Central memory CD8-positive, alpha-beta T cell (primary cell): ENCODE measurements at regions not wholly inside any gene's neighbourhood (a gene's known extent, or its start where the extent isn't known, plus 50 kb on each side); places are given as distances from the start of the nearest gene placed in this dataset.
"Not testable (repeated sequence)": the region's sequence is repeated elsewhere in the genome, so short reads cannot be mapped to it uniquely, and the experiment has no call there.

ENCODE experiments used
- ATAC-seq: fragments of 150-1000 bp; cut with Tn5 transposase; replicated peaks from 2 replicates; pipeline ENCODE4 v1.10.0; 2022; ENCODE audit warnings: mild to moderate bottlenecking, moderate FRiP score, moderate number of reproducible peaks; ENCODE audit not compliant: poor library complexity, severe bottlenecking; ENCODE audit errors: extremely low read depth
- DNase-seq, 2 donors: peaks; one replicate each; pipeline ENCODE4 v3.0.0; 2021; ENCODE audit warnings: low spot score in 2 of 2
- H3K27ac Mint-ChIP-seq: one replicate; pipeline ENCODE4 v1.8.0; 2022; ENCODE audit warnings: low read depth, mild to moderate bottlenecking, moderate library complexity, mixed read lengths
- H3K27me3 Mint-ChIP-seq: one replicate; pipeline ENCODE4 v1.8.0; 2022; ENCODE audit warnings: mixed read lengths
- H3K36me3 Mint-ChIP-seq: one replicate; pipeline ENCODE4 v1.8.0; 2022; ENCODE audit warnings: mild to moderate bottlenecking, moderate library complexity, mixed read lengths; ENCODE audit not compliant: insufficient read depth
- H3K4me1 Mint-ChIP-seq: one replicate; pipeline ENCODE4 v1.8.0; 2022; ENCODE audit warnings: mixed read lengths
- H3K4me3 Mint-ChIP-seq: one replicate; pipeline ENCODE4 v1.8.0; 2022; ENCODE audit warnings: mild to moderate bottlenecking, moderate library complexity, mixed read lengths
- H3K9me3 Mint-ChIP-seq: one replicate; pipeline ENCODE4 v1.8.0; 2022; ENCODE audit warnings: mixed read lengths

DNA sequence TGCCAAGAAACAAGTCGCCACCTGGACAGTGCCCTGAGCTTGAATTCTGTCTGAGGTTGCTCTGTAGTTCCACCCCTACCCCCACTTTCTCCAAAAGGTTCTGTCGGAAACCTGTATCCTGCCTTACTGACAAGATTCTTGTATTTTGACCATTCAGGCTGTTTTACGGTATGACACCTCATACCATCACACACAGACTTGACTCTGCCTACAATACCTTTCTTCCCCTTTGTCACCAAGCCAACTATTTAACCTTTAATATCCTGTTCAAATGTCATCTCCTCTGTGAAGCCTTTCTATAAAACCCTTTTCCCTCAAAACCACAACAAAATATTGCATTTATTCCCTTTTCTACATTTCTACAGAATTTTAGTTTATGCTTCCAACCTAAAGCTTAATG is 161.9 kb downstream of the VSIG4 start:
- Mint-ChIP-seq H3K4me3 (no peak overlapping the region), H3K9me3 (no peaks in the 10 kb centered on the region), H3K27me3 (no peaks in the 10 kb centered on the region), H3K27ac (no peak overlapping the region), H3K36me3 (no peaks in the 10 kb centered on the region), H3K4me1 (peaks cover 38% of the 10 kb centered on the region)
- no peak for ATAC-seq
- no peak for DNase-seq

GRCh38 chrX:65875614-65876013 is 164.3 kb downstream of the VSIG4 start:
- not testable (repeated sequence) for H3K27me3 Mint-ChIP-seq, H3K9me3 Mint-ChIP-seq, DNase-seq, H3K4me3 Mint-ChIP-seq, H3K27ac Mint-ChIP-seq, H3K36me3 Mint-ChIP-seq, ATAC-seq
- peaks cover 44% of the 10 kb centered on the region for H3K4me1 Mint-ChIP-seq

DNA sequence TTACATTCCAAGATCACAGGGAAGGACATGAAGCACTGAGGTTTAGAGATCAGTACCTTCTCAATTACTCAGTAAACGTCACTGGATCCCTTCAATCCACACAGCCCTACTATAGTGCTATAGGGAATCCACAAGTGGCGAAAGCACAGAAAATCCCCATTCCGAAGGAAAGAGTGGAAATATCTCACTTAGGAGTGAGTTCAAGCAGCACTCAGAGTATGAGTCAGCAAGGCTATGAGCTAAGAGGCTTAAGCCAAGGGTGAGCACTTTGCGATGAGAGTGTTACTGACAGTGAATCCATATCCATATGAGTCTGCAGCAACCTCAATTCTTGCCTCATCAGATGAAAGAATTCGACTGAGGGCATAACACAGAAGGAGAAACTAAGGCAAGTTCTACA is 165.1 kb downstream of the VSIG4 start:
- no peaks in the 10 kb centered on the region for H3K36me3 Mint-ChIP-seq
- no peaks in the 10 kb centered on the region for H3K9me3 Mint-ChIP-seq
- DNase-seq (no peak), ATAC-seq (no peak)
- no peaks in the 10 kb centered on the region for H3K27me3 Mint-ChIP-seq
- H3K4me1 Mint-ChIP-seq: peaks cover 44% of the 10 kb centered on the region
- no peak overlapping the region for H3K27ac Mint-ChIP-seq
- no peak overlapping the region for H3K4me3 Mint-ChIP-seq

GRCh38 chrX:65874110-65874509 is 165.8 kb downstream of the VSIG4 start:
- H3K36me3 Mint-ChIP-seq: no peaks in the 10 kb centered on the region
- peak overlapping the region; percentile 49 for H3K27ac Mint-ChIP-seq
- H3K9me3 Mint-ChIP-seq: no peaks in the 10 kb centered on the region
- no peak for DNase-seq
- H3K4me1 Mint-ChIP-seq: peaks cover 44% of the 10 kb centered on the region
- H3K27me3 Mint-ChIP-seq: no peaks in the 10 kb centered on the region
- ATAC-seq: no peak
- H3K4me3 Mint-ChIP-seq: peak overlapping the region; percentile 51

GRCh38 chrX:65873385-65873784 is 166.5 kb downstream of the VSIG4 start:
- no peaks in the 10 kb centered on the region for H3K36me3 Mint-ChIP-seq
- H3K4me3 Mint-ChIP-seq: peak overlapping the region; percentile 51
- peak overlapping the region; percentile 49 for H3K27ac Mint-ChIP-seq
- no peaks in the 10 kb centered on the region for H3K27me3 Mint-ChIP-seq
- H3K4me1 Mint-ChIP-seq: peaks cover 43% of the 10 kb centered on the region
- ATAC-seq: peak; percentile 32
- no peaks in the 10 kb centered on the region for H3K9me3 Mint-ChIP-seq
- no peak for DNase-seq

GRCh38 chrX:65871671-65872311 is 168.1 kb downstream of the VSIG4 start:
- no peak overlapping the region for H3K27ac Mint-ChIP-seq
- H3K36me3 Mint-ChIP-seq: no peaks in the 10 kb centered on the region
- peaks cover 37% of the 10 kb centered on the region for H3K4me1 Mint-ChIP-seq
- ATAC-seq: no peak
- no peaks in the 10 kb centered on the region for H3K27me3 Mint-ChIP-seq
- H3K9me3 Mint-ChIP-seq: no peaks in the 10 kb centered on the region
- DNase-seq: no peak
- H3K4me3 Mint-ChIP-seq: no peak overlapping the region

- peaks cover 44% of the 10 kb centered on the region for H3K4me1 Mint-ChIP-seq
- H3K9me3 Mint-ChIP-seq, H3K27ac Mint-ChIP-seq, ATAC-seq, H3K36me3 Mint-ChIP-seq, DNase-seq, H3K27me3 Mint-ChIP-seq, H3K4me3 Mint-ChIP-seq: not testable (repeated sequence)
These were observed 169.3 kb downstream of the VSIG4 start for GRCh38 chrX:65870544-65870943.

GRCh38 chrX:65866773-65867172 is 173.1 kb downstream of the VSIG4 start:
- no peak overlapping the region for H3K4me3 Mint-ChIP-seq
- ATAC-seq: no peak
- H3K27ac Mint-ChIP-seq: no peak overlapping the region
- no peaks in the 10 kb centered on the region for H3K9me3 Mint-ChIP-seq
- peaks cover 8% of the 10 kb centered on the region for H3K4me1 Mint-ChIP-seq
- H3K36me3 Mint-ChIP-seq: no peaks in the 10 kb centered on the region
- no peak for DNase-seq
- no peaks in the 10 kb centered on the region for H3K27me3 Mint-ChIP-seq

GRCh38 chrX:65866146-65866545 is 173.7 kb downstream of the VSIG4 start:
- H3K9me3 Mint-ChIP-seq: no peaks in the 10 kb centered on the region
- DNase-seq (peak in 1 of 2 donors; percentile 11), ATAC-seq (peak; percentile 83)
- H3K27me3 Mint-ChIP-seq: no peaks in the 10 kb centered on the region
- H3K27ac Mint-ChIP-seq: no peak overlapping the region
- no peak overlapping the region for H3K4me3 Mint-ChIP-seq
- peaks cover 8% of the 10 kb centered on the region for H3K4me1 Mint-ChIP-seq
- no peaks in the 10 kb centered on the region for H3K36me3 Mint-ChIP-seq

DNA sequence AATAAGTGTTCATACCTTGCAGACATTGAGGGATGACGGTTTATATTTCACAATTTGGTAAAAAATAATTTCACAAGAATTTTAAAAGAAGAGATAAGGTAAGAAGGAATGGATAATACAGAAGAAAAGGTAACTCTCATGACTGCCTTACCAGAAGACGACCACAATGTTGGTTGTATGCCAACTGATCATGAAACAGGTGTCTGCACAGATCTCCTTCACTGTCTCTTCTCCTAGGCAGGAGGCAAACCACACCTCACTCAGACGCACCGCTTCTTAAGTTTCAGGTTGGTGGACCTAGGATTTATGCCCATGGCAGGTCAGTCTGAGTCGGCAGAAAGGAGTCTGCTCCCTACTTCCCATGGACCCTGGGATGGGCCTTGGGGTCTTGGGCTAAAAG is 177.2 kb downstream of the VSIG4 start:
- Mint-ChIP-seq H3K9me3 (no peaks in the 10 kb centered on the region), H3K4me3 (no peak overlapping the region), H3K36me3 (no peaks in the 10 kb centered on the region), H3K4me1 (peaks cover 8% of the 10 kb centered on the region), H3K27ac (no peak overlapping the region), H3K27me3 (no peaks in the 10 kb centered on the region)
- DNase-seq: no peak
- no peak for ATAC-seq

DNA sequence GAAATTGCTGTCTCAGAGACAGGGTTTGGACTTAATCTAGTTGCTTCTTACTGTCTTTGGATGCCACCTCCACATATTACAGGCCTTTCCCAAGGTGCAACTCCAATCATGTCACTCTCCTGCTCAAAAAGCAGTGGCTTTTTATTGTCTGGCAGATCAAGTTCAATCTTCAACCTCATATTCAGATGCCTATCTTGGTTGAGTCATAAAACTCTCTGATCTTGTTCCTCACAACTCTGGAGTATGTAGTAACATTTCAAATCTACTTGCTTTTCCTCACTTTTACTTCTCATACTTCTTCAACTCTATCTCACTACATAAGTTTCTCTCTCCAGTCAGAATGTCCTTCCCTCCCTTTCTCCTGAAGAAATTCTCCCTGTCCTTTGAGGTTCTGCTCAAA is 180.6 kb downstream of the VSIG4 start:
- no peak for ATAC-seq
- Mint-ChIP-seq H3K27me3 (no peaks in the 10 kb centered on the region), H3K27ac (no peak overlapping the region)

DNA sequence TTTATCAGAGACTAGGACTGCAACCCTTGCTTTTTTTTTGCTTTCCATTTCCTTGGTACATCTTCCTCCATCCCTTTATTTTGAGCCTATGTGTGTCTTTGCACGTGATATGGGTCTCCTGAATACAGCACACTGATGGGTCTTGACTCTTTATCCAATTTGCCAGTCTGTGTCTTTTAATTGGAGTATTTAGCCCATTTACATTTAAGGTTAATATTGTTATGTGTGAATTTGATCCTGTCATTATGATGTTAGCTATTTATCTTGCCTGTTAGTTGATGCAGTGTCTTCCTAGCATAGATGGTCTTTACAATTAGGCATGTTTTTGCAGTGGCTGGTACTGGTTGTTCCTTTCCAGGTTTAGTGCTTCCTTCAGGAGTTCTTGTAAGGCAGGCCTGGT is 185.4 kb downstream of the VSIG4 start:
- H3K36me3 Mint-ChIP-seq, H3K27me3 Mint-ChIP-seq, H3K27ac Mint-ChIP-seq, DNase-seq, H3K4me1 Mint-ChIP-seq, ATAC-seq, H3K4me3 Mint-ChIP-seq: not testable (repeated sequence)
- peaks cover 13% of the 10 kb centered on the region for H3K9me3 Mint-ChIP-seq

More for the DNA sequence above, 180.6 kb downstream of the VSIG4 start:
- no peak overlapping the region for H3K4me3 Mint-ChIP-seq
- H3K36me3 Mint-ChIP-seq: no peaks in the 10 kb centered on the region
- peaks cover 11% of the 10 kb centered on the region for H3K9me3 Mint-ChIP-seq
- no peaks in the 10 kb centered on the region for H3K4me1 Mint-ChIP-seq
- no peak for DNase-seq

GRCh38 chrX:65851306-65851705 is 183.9 kb downstream of the MSN start:
- not testable (repeated sequence) for H3K4me1 Mint-ChIP-seq, H3K27ac Mint-ChIP-seq, H3K4me3 Mint-ChIP-seq, H3K36me3 Mint-ChIP-seq, H3K27me3 Mint-ChIP-seq, ATAC-seq, DNase-seq
- peaks cover 13% of the 10 kb centered on the region for H3K9me3 Mint-ChIP-seq
